H1 (cell line): ENCODE measurements at regions not wholly inside any gene's neighbourhood (a gene's known extent, or its start where the extent isn't known, plus 50 kb on each side); places are given as distances from the start of the nearest gene placed in this dataset.

Source experiments
- EGR1 ChIP-seq: IDR thresholded peaks from 2 replicates; pipeline ENCODE4 v1.6.1; 2011; ENCODE audit warnings: low read depth, low read length, borderline replicate concordance
- EZH2 ChIP-seq: fragments of 200-600 bp; sonication (generic); IDR thresholded peaks from 2 replicates; pipeline ENCODE4 v1.7.1; 2012; ENCODE audit warnings: low read depth, mild to moderate bottlenecking, moderate library complexity, low read length, inconsistent platforms; ENCODE audit not compliant: severe bottlenecking
- TF ChIP-seq, protein P1 (sequence below), 3 experiments: IDR thresholded peaks; 1 replicate in 2 of 3; 2 replicates in 1 of 3; pipeline versions ENCODE4 v1.5.1 to v1.6.1; 2011; ENCODE audit warnings: low read length in 3 of 3, mild to moderate bottlenecking in 3 of 3, inconsistent platforms in 2 of 3, low read depth in 1 of 3, moderate library complexity in 1 of 3; ENCODE audit not compliant: insufficient read depth in 1 of 3; ENCODE audit errors: control extremely low read depth in 1 of 3

- TF ChIP-seq, protein P1, sequence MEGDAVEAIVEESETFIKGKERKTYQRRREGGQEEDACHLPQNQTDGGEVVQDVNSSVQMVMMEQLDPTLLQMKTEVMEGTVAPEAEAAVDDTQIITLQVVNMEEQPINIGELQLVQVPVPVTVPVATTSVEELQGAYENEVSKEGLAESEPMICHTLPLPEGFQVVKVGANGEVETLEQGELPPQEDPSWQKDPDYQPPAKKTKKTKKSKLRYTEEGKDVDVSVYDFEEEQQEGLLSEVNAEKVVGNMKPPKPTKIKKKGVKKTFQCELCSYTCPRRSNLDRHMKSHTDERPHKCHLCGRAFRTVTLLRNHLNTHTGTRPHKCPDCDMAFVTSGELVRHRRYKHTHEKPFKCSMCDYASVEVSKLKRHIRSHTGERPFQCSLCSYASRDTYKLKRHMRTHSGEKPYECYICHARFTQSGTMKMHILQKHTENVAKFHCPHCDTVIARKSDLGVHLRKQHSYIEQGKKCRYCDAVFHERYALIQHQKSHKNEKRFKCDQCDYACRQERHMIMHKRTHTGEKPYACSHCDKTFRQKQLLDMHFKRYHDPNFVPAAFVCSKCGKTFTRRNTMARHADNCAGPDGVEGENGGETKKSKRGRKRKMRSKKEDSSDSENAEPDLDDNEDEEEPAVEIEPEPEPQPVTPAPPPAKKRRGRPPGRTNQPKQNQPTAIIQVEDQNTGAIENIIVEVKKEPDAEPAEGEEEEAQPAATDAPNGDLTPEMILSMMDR (IDR thresholded peaks at IDR 0.05; ENCODE audit: control extremely low read depth in 1 of 3, insufficient read depth in 1 of 3, low read depth in 1 of 3, low read length in 3 of 3), result no peak
- TF ChIP-seq EGR1, result no peak
- no peak for TF ChIP-seq EZH2
Measured at GRCh38 chr2:3972377-3972776, 269.0 kb downstream of the DCDC2C start.
